PC-3 (cell line): ENCODE measurements at regions not wholly inside any gene's neighbourhood (a gene's known extent, or its start where the extent isn't known, plus 50 kb on each side); places are given as distances from the start of the nearest gene placed in this dataset.
"Not testable (repeated sequence)": the region's sequence is repeated elsewhere in the genome, so short reads cannot be mapped to it uniquely, and the experiment has no call there.

Experiments
- EZH2 ChIP-seq: fragments of 300-600 bp; sonication (generic); IDR thresholded peaks from one replicate; pipeline ENCODE4 v1.6.1; 2017; ENCODE audit warnings: antibody characterized with exemption, mild to moderate bottlenecking, low read length; ENCODE audit not compliant: unreplicated experiment
- EZH2phosphoT487 ChIP-seq: fragments of 300-600 bp; sonication (generic); IDR thresholded peaks from 2 replicates; pipeline ENCODE4 v1.6.1; 2018; ENCODE audit warnings: mild to moderate bottlenecking, antibody characterized with exemption, low read length, borderline replicate concordance
- TF ChIP-seq, protein P1 (sequence below): fragments of 300-600 bp; sonication (generic); conservative IDR thresholded peaks from 2 replicates; pipeline ENCODE4 v1.5.1; 2017; ENCODE audit warnings: antibody characterized with exemption, low read depth, mild to moderate bottlenecking, low read length

DNA sequence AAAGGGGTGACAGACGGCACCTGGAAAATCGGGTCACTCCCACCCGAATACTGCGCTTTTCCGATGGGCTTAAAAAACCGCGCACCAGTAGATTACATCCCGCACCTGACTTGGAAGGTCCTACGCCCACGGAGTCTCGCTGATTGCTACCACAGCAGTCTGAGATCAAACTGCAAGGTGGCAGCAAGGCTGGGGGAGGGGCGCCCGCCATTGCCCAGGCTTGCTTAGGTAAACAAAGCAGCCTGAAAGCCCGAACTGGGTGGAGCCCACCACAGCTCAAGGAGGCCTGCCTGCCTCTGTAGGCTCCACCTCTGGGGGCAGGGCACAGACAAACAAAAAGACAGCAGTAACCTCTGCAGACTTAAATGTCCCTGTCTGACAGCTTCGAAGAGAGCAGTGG lies 234.2 kb upstream of the ANXA10 start:
- TF ChIP-seq EZH2, EZH2phosphoT487: not testable (repeated sequence)
- TF ChIP-seq, protein P1, sequence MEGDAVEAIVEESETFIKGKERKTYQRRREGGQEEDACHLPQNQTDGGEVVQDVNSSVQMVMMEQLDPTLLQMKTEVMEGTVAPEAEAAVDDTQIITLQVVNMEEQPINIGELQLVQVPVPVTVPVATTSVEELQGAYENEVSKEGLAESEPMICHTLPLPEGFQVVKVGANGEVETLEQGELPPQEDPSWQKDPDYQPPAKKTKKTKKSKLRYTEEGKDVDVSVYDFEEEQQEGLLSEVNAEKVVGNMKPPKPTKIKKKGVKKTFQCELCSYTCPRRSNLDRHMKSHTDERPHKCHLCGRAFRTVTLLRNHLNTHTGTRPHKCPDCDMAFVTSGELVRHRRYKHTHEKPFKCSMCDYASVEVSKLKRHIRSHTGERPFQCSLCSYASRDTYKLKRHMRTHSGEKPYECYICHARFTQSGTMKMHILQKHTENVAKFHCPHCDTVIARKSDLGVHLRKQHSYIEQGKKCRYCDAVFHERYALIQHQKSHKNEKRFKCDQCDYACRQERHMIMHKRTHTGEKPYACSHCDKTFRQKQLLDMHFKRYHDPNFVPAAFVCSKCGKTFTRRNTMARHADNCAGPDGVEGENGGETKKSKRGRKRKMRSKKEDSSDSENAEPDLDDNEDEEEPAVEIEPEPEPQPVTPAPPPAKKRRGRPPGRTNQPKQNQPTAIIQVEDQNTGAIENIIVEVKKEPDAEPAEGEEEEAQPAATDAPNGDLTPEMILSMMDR: not testable (repeated sequence)
